Coronary artery (tissue), 2 donors: ENCODE measurements at regions not wholly inside any gene's neighbourhood (a gene's known extent, or its start where the extent isn't known, plus 50 kb on each side); places are given as distances from the start of the nearest gene placed in this dataset.

Source experiments
- DNase-seq: peaks from one replicate; pipeline ENCODE4 v3.0.0-alpha.2; 2017; ENCODE audit warnings: low spot score
- H3K27ac ChIP-seq, 2 donors: fragments of 200-600 bp; sonication (generic); one replicate each; pipeline ENCODE4 v1.5.1; 2016 to 2019
- H3K4me3 ChIP-seq: fragments of 200-600 bp; sonication (generic); 2 replicates; pipeline ENCODE4 v1.5.1; 2016; ENCODE audit warnings: mild to moderate bottlenecking, moderate library complexity
- CTCF ChIP-seq: fragments of 200-600 bp; sonication (generic); IDR thresholded peaks from one replicate; pipeline ENCODE4 v1.5.1; 2019; ENCODE audit warnings: antibody characterized with exemption

DNA sequence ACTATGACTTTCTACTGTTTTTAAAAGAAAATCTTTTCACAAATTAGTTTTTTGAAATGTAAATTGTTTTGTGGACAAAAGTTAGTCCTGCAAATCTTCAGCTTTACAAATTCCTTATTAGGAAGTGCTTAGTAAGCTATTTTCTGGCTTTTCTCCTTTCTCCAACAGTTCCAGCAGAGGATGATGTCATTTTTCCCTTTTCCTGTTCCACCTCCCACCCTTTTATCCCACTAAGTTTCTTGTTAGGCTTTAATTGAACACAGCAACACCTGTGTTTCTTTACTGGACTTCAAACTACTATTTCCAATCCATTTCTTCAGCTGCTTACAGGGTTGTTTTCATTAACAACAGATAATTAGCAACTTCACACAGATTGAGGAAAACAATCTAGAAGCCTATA lies 389.2 kb downstream of the NDFIP2 start:
- no peak for DNase-seq
- TF ChIP-seq CTCF = no peak
- H3K27ac ChIP-seq = no peak overlapping the region
- no peak overlapping the region for H3K4me3 ChIP-seq

DNA sequence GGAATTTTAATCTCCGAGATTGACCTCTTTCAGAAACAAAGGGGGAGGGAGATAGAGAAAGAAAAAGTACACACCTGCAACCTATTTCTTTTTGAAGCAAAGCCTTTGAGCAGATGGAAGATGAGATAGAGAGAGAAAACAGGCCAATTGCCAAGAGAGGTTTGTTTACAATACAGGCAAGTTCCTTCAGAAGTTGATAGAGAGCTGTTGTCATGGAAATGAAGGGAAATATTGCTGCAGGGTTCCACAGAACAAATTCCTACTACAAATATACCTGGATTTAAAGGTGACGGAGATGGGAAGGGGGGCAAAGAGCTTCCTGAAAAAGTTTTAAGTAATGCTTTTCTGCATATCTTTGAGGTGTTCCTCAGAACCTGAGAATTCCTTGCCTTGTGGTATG lies 388.4 kb downstream of the NDFIP2 start:
- H3K4me3 ChIP-seq = no peak overlapping the region
- no peak for TF ChIP-seq CTCF
- DNase-seq = no peak
- H3K27ac ChIP-seq = no peak overlapping the region

DNA sequence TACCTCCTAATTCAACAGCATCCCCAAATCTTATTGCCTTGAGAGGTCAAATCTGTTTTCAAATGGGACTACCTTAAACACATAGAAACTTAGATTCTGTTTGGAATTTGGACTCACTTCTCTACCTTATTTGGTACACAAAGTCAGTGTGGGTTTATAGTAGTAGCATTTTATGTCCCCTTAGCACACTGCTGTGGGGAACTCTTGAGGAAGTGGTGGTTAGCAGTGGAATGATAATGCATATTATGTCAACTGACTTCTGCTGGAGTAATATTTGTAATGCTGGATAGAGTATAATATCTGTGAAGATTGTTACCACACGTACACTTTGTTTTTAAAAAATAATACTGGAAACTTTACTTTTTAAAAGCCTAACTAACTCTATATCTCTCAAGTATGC lies 386.3 kb downstream of the NDFIP2 start:
- no peak overlapping the region for H3K4me3 ChIP-seq
- no peak for DNase-seq
- no peak for TF ChIP-seq CTCF
- H3K27ac ChIP-seq = no peak overlapping the region

DNA sequence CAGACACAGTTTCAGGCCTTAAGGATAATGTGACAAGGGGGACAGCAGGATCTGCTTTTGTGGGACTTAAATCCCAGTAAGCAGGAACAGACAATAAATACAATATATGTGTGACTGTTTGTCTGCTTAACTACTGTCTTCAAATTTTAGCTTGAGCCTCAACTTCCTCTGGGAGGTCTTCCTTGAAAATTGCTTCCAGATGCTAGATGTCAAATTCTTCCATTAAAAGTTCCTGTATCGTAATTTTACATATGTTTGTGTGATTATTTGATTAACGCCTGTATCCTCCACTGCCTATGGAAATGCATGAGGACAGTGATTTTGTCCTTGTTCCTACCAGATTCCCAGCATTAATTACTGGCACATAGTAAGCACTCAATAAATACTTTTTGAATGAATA lies 385.5 kb downstream of the NDFIP2 start:
- Histone ChIP-seq H3K27ac (no peak overlapping the region), H3K4me3 (no peak overlapping the region)
- no peak for TF ChIP-seq CTCF
- DNase-seq = no peak

- no peak for DNase-seq
- Histone ChIP-seq H3K27ac (no peak overlapping the region), H3K4me3 (no peak overlapping the region)
- no peak for TF ChIP-seq CTCF
Measured at GRCh38 chr13:79862515-79862914, 381.6 kb downstream of the NDFIP2 start.

DNA sequence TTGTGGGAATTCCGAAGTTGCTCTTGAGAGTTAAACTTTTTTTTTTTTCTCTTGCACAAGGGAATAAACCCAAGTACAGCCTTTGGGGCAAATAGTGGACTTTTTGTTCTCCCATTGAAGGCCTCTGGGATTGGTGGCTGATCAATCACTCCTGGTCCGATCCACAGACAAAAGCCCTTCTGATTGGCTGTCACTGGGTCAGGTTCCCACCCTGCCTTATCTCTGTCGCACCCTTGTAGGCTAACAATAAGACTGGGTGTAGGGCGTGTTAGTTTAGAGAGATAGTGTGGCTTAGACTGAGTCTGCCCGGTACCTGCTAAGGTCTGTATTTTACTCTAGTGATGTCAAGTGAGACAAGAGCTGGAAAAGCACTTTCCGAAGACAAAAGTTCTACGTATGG lies 380.8 kb downstream of the NDFIP2 start:
- no peak for DNase-seq
- TF ChIP-seq CTCF = no peak
- Histone ChIP-seq H3K4me3 (no peak overlapping the region), H3K27ac (no peak overlapping the region)

DNA sequence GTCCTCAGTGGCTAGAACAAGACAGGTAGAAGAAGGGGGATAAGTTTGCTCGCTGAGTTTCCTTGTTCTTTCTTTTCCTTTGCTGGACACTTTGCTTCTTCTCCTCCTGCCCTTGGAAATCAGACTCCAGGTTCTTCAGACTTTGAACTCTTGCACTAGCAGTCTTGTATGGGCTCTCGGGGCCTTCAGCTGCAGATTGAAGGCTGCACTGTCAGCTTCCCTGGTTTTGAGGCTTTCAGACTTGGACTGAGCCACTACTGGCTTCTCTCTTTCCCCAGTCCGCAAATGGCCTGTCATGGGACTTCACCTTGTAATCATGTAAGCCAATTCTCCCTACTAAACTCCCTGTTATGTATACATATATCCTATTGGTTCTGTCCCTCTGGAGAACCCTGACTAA lies 379.8 kb downstream of the NDFIP2 start:
- H3K27ac ChIP-seq = no peak overlapping the region
- TF ChIP-seq CTCF = no peak
- no peak overlapping the region for H3K4me3 ChIP-seq
- no peak for DNase-seq
